Activated CD8-positive, alpha-beta memory T cell treated with anti-CD3 and anti-CD28 coated beads, Interleukin-2, amount 10 ng/mL, durations not matched to agents 7 days and 5 days (primary cell): ENCODE measurements at regions not wholly inside any gene's neighbourhood (a gene's known extent, or its start where the extent isn't known, plus 50 kb on each side); places are given as distances from the start of the nearest gene placed in this dataset.
"Not testable (repeated sequence)": the region's sequence is repeated elsewhere in the genome, so short reads cannot be mapped to it uniquely, and the experiment has no call there.

ENCODE experiments used
- ATAC-seq: fragments of 150-1000 bp; cut with Tn5 transposase; one replicate; pipeline ENCODE4 v1.10.0; 2021; ENCODE audit warnings: moderate library complexity
- CTCF ChIA-PET: fragments of 350-600 bp; sonication (Branson Sonifier 250); formaldehyde crosslinking; loops from one replicate; lab custom pipeline; 2021; ENCODE audit warnings: antibody characterized with exemption; lab: Charles Lee
- DNase-seq: peaks from one replicate; pipeline ENCODE4 v3.0.0-alpha.2; 2020
- H3K27ac Mint-ChIP-seq: one replicate; pipeline ENCODE4 v1.8.0; 2021; ENCODE audit warnings: mild to moderate bottlenecking, mixed read lengths
- H3K27me3 Mint-ChIP-seq: one replicate; pipeline ENCODE4 v1.8.0; 2021; ENCODE audit warnings: mixed read lengths
- H3K36me3 Mint-ChIP-seq: one replicate; pipeline ENCODE4 v1.8.0; 2021; ENCODE audit warnings: mild to moderate bottlenecking, mixed read lengths
- H3K4me1 Mint-ChIP-seq: one replicate; pipeline ENCODE4 v1.8.0; 2021; ENCODE audit warnings: mixed read lengths
- H3K4me3 Mint-ChIP-seq: one replicate; pipeline ENCODE4 v1.8.0; 2021; ENCODE audit warnings: mild to moderate bottlenecking, moderate library complexity, mixed read lengths
- H3K9me3 Mint-ChIP-seq: one replicate; pipeline ENCODE4 v1.8.0; 2022; ENCODE audit warnings: low read depth, mixed read lengths

DNA sequence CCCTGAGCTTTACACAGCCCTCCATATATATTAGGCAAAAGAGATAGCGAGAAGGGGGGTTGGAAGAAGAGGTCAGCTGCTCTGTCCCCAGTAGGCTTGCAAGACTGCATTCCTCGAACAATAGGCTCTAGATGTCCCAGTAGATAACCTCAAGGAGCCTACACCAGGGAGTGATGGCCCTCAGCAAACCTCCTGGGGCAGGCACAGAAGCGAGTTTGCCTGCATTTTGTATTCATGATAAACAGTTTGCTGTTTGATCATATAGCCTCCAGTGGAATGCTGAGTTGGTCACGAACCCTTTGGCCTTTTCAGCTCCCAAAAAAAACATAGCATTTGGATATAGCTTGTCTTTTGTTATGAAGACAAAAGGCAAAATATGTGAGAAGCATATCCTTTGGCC lies 95.1 kb upstream of the GRAMD1B start:
- no peak for ATAC-seq
- Mint-ChIP-seq H3K9me3 (no peaks in the 10 kb centered on the region), H3K27me3 (peaks cover 34% of the 10 kb centered on the region), H3K4me1 (peaks cover 5% of the 10 kb centered on the region), H3K27ac (no peak overlapping the region), H3K4me3 (no peak overlapping the region), H3K36me3 (peaks cover 9% of the 10 kb centered on the region)
- no peak for DNase-seq
- CTCF ChIA-PET = interaction anchor here (0.6 to 1.4 kb wide), 2 partner anchors 9 to 228 kb away, joined by 3 read pairs; no protein-coding TSS in a partner anchor

DNA sequence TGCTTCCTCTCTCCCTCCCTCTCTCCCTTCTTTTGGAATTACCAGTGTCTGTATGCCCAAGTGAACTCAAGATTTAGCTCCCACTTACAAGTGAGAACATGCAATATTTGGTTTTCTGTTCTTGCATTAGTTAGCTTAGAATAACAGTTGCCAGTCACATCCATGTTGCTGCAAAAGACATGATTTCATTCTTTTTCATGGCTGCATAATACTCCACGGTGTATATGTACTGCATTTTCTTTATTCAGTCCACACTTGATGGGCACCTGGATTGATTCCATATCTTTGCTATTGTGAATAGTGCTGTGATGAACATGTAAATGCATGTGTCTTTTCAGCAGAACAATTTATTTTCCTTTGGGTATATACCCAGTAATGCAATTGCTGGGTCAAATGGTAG lies 97.5 kb upstream of the GRAMD1B start:
- ATAC-seq, H3K36me3 Mint-ChIP-seq, H3K4me3 Mint-ChIP-seq, H3K9me3 Mint-ChIP-seq, DNase-seq, CTCF ChIA-PET, H3K27ac Mint-ChIP-seq, H3K4me1 Mint-ChIP-seq: not testable (repeated sequence)
- H3K27me3 Mint-ChIP-seq = peaks cover 32% of the 10 kb centered on the region

DNA sequence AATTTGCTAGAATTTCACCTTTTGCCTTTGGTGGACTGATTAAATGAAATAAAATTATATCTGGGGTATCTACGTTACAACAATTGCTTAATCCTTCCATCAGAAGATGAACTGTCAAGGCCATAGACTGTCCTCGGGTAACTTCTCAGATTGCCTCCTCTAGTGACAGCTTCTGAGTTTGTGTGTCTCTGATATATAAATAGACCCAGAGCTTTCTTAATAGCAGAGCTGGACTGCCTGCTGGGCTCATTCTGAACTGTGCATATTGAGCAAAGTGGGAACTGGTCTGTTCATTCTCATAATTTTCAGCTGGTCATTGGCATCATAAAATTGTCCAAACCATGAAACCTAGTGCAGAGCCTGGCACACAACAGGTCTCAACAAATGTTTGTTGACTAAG lies 99.1 kb upstream of the GRAMD1B start:
- no peak overlapping the region for H3K27ac Mint-ChIP-seq
- no peaks in the 10 kb centered on the region for H3K4me1 Mint-ChIP-seq
- no peaks in the 10 kb centered on the region for H3K9me3 Mint-ChIP-seq
- CTCF ChIA-PET = no interaction called here
- H3K4me3 Mint-ChIP-seq = no peak overlapping the region
- peaks cover 4% of the 10 kb centered on the region for H3K36me3 Mint-ChIP-seq
- no peak for DNase-seq
- H3K27me3 Mint-ChIP-seq = peaks cover 24% of the 10 kb centered on the region
- no peak for ATAC-seq

DNA sequence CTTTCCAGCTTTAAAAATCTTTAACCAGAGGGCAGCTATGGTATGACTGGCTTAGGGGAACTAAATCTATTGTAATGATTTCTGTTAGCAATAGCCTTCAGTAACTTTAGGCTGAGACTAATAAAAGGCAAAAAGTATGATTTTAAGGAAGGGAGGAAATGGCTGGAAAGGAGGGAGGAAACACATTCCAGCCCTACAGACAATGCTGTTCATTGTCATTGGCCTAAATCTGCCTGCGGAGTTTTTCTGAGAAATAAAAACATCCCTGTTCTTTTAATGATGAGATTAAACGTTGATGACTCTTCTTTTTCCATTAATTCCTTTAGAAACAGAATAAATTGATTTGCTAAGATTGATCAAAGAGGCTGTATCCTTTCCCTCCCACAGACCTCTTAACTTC lies 99.6 kb upstream of the GRAMD1B start:
- CTCF ChIA-PET = no interaction called here
- DNase-seq (no peak), ATAC-seq (no peak)
- peaks cover 20% of the 10 kb centered on the region for H3K27me3 Mint-ChIP-seq
- no peak overlapping the region for H3K27ac Mint-ChIP-seq
- H3K36me3 Mint-ChIP-seq = peaks cover 2% of the 10 kb centered on the region
- H3K4me3 Mint-ChIP-seq = no peak overlapping the region
- H3K4me1 Mint-ChIP-seq = no peaks in the 10 kb centered on the region
- no peaks in the 10 kb centered on the region for H3K9me3 Mint-ChIP-seq

DNA sequence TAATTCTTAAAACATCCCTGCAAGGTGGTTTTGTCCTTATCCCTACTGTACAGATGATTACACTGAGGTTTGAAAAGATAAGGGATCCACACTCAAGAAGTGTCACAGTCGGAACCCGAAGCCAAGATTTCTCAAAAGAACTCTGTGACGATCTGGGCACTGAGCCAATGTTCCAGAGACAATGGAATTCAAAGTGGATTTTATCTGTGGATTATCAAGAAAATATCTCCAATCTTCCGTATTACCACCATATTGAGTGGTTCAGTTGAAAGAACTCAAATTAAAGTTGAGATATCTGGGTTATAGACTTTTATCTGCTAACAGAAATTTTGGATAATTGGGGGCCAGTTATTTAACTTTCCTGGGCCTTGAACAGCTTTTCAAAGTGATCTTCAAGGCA lies 100.0 kb upstream of the GRAMD1B start:
- H3K27ac Mint-ChIP-seq = no peak overlapping the region
- peaks cover 16% of the 10 kb centered on the region for H3K27me3 Mint-ChIP-seq
- H3K9me3 Mint-ChIP-seq = no peaks in the 10 kb centered on the region
- ATAC-seq (no peak), DNase-seq (no peak)
- H3K4me1 Mint-ChIP-seq = no peaks in the 10 kb centered on the region
- no peak overlapping the region for H3K4me3 Mint-ChIP-seq
- CTCF ChIA-PET = no interaction called here
- peaks cover 2% of the 10 kb centered on the region for H3K36me3 Mint-ChIP-seq

DNA sequence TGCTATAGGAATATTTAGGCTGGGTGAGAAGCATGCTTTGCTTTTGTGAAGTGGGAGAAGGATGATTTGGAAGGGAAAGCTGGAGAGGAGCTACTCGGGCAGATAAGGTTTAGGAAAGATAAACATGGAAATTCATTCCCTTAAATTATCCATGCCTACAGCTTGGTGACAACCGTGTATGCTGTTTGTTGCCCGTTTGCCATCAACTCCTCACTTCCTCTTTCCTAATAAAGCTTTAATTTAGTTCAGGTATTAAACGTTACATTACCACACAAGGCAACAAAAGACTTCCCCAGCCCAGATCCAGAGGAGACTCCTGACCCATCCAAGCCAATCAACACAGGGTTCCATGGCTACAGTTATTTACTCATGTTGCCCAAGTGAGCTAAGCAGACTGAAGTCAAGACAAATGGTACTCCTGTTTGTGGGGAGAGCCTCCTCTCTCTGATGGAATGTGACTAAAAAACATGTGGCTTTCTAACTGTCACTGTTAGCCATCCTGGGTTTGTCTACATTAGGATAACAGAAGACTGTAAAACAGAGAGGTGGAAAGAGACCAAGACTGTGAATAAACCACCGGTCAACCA lies 101.7 kb upstream of the GRAMD1B start:
- H3K4me3 Mint-ChIP-seq = no peak overlapping the region
- H3K4me1 Mint-ChIP-seq = no peaks in the 10 kb centered on the region
- H3K27me3 Mint-ChIP-seq = peaks cover 13% of the 10 kb centered on the region
- H3K9me3 Mint-ChIP-seq = no peaks in the 10 kb centered on the region
- no peak overlapping the region for H3K27ac Mint-ChIP-seq
- no peaks in the 10 kb centered on the region for H3K36me3 Mint-ChIP-seq
- CTCF ChIA-PET = interaction anchor here (1.5 kb wide), 1 partner anchor 23 kb away, joined by 4 read pairs; no protein-coding TSS in a partner anchor
- DNase-seq (no peak), ATAC-seq (no peak)

DNA sequence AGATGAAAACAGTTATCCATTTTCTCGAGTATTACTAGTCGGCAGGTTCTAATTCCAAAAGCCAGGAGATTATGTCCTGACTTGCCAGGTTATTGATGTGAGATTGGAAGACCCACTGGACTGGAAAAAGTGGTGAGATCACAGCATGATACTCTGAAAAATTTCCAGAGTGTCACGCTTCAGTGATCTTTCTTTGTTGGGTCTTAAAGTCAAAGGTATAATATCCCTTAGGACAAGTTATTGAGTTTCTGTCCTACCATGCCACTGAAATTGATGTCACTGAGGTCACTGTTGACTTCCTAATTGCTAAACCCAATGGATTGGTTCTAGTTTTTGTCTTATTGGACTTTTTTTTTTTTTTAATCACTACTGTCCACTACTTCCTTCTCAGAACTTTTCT lies 104.5 kb upstream of the GRAMD1B start:
- no peaks in the 10 kb centered on the region for H3K4me1 Mint-ChIP-seq
- H3K4me3 Mint-ChIP-seq = no peak overlapping the region
- H3K36me3 Mint-ChIP-seq = no peaks in the 10 kb centered on the region
- ATAC-seq (no peak), DNase-seq (no peak)
- CTCF ChIA-PET = interaction anchor here (1.3 kb wide), 1 partner anchor 24 kb away, joined by 4 read pairs; no protein-coding TSS in a partner anchor
- no peaks in the 10 kb centered on the region for H3K9me3 Mint-ChIP-seq
- H3K27me3 Mint-ChIP-seq = peaks cover 17% of the 10 kb centered on the region
- H3K27ac Mint-ChIP-seq = no peak overlapping the region

DNA sequence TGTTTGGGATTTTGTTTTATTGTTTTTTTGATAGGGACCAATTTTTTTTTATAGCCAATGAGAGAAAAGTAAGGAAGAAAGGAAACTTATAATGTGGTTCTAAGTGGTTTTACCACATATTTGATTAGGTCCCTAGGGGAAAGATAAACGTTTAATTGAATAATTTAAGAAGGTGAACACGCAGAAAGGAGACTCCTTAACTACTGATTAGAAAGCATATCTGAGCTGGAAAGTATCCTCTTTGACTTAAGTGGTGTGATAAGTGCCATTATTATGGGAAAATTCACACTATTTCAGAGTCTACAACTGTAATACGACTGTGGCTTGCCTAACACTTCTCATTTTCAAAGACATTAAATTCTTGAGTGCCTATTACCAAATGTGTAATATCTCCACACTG lies 106.5 kb upstream of the GRAMD1B start:
- Mint-ChIP-seq H3K4me1 (no peaks in the 10 kb centered on the region), H3K36me3 (no peaks in the 10 kb centered on the region), H3K27me3 (peaks cover 22% of the 10 kb centered on the region), H3K4me3 (no peak overlapping the region), H3K27ac (no peak overlapping the region), H3K9me3 (no peaks in the 10 kb centered on the region)
- ATAC-seq (no peak), DNase-seq (no peak)
- CTCF ChIA-PET = no interaction called here

DNA sequence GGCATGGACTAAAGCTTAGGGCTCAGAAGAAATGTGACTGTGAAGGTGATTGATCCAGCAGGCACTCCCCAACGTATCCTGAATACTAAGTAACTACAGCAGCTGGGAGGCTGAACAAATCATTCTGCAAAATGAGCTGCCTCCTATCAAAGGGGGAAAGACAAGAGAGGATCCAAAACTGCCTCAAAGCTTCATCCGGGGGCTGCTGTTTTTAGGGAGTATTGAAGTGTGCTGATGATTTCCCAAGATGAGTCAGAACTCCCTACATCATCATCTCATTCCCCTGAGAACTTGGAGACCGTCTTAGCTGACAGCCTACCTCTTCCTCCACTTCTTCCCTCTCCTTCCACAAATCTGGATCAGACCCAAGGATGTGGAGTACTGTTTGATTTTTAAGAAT lies 108.4 kb upstream of the GRAMD1B start:
- no peak for DNase-seq
- H3K27me3 Mint-ChIP-seq = peaks cover 30% of the 10 kb centered on the region
- no peak for ATAC-seq
- no peak overlapping the region for H3K4me3 Mint-ChIP-seq
- H3K4me1 Mint-ChIP-seq = no peaks in the 10 kb centered on the region
- CTCF ChIA-PET = interaction anchor here (1.8 kb wide), 1 partner anchor 15 kb away, joined by 5 read pairs; no protein-coding TSS in a partner anchor
- no peaks in the 10 kb centered on the region for H3K36me3 Mint-ChIP-seq
- no peaks in the 10 kb centered on the region for H3K9me3 Mint-ChIP-seq
- H3K27ac Mint-ChIP-seq = no peak overlapping the region

DNA sequence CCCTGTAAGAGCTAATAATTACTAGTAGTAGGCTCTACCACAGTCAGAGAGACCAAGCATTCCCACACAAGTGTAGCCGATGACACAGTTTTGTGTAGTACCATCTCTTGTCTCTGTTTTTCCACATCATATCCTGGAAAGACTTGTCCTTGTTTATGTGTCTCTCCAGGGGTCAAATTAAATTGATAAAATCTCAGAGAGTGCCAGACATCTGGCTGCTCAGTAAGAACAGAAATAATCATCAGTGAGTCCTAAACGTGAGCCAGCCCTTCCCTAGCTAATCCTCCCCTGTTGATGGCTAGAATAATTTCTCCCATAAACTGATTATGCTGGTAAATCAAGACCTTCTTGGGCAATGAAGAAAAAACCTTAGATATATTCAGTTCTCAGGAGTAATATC lies 111.4 kb upstream of the GRAMD1B start:
- no peaks in the 10 kb centered on the region for H3K36me3 Mint-ChIP-seq
- DNase-seq = no peak
- no peaks in the 10 kb centered on the region for H3K9me3 Mint-ChIP-seq
- no peaks in the 10 kb centered on the region for H3K4me1 Mint-ChIP-seq
- no peak overlapping the region for H3K27ac Mint-ChIP-seq
- H3K4me3 Mint-ChIP-seq = no peak overlapping the region
- ATAC-seq = no peak
- CTCF ChIA-PET = no interaction called here
- H3K27me3 Mint-ChIP-seq = peaks cover 38% of the 10 kb centered on the region

DNA sequence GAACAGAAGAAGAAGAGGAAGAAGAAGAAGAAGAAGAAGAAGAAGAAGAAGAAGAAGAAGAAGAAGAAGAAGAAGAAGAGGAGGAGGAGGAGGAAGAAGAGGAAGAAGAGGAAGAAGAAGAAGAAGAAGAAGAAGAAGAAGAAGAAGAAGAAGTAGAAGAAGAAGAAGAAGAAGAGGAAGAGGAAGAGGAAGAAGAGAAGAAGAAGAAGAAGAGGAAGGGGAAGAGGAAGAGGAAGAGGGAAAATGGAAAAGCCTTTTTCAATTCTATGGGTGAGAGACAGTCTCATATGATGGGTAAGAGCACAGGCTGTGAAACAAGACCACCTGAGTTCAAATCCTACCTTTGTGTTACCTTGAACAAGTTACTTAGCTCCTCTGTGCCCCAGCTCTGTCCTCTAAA lies 111.9 kb upstream of the GRAMD1B start:
- H3K4me1 Mint-ChIP-seq, DNase-seq, H3K4me3 Mint-ChIP-seq, ATAC-seq, H3K27ac Mint-ChIP-seq, H3K9me3 Mint-ChIP-seq, H3K36me3 Mint-ChIP-seq: not testable (repeated sequence)
- CTCF ChIA-PET = interaction anchor here (1.5 kb wide), 2 partner anchors 89 to 160 kb away, joined by 4 to 5 read pairs; no protein-coding TSS in a partner anchor
- H3K27me3 Mint-ChIP-seq = peaks cover 38% of the 10 kb centered on the region

DNA sequence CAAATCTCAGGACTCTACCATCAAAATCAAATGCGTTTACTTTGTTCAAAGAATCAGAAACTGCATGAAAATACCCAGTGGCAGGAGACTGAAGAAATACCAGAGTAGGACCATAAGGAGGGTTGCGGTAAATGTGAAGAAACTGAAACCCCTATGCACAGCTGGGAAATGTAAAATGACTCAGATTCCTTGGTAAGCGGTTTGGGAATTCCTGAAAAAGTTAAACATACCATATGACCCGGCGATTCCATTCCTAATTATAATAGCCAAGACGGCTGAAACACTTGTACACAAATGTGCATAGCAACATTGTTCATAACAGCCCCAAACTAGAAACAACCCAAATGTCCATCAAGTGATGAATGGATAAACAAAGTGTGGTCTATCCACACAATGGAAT lies 114.1 kb upstream of the GRAMD1B start:
- no peaks in the 10 kb centered on the region for H3K9me3 Mint-ChIP-seq
- ATAC-seq = no peak
- DNase-seq = no peak
- CTCF ChIA-PET = interaction anchor here (0.7 to 1.2 kb wide), 4 partner anchors 11 to 164 kb away, joined by 3 to 5 read pairs (median 3); no protein-coding TSS in a partner anchor
- no peak overlapping the region for H3K27ac Mint-ChIP-seq
- H3K27me3 Mint-ChIP-seq = peaks cover 33% of the 10 kb centered on the region
- H3K4me1 Mint-ChIP-seq = no peaks in the 10 kb centered on the region
- peaks cover 2% of the 10 kb centered on the region for H3K36me3 Mint-ChIP-seq
- no peak overlapping the region for H3K4me3 Mint-ChIP-seq

DNA sequence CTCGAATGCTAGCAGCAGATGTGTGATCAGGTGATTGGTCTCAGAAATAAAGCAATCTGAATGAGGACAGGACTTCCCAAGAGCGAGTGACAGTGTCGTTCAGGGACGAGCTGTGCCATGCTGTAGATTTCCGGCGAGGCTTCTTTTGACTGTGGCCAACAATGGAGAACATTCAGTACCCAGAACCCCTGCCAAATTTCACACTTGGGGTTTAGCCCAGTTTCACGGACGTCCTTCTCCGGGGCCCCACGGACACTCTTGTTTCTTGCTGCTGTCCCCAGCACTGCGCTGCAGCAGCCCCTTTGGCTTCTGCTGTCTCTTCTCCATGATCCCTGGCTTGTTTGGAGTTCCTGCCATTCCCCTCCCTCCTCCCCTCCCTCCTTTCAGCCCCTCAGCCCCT lies 115.1 kb upstream of the GRAMD1B start:
- H3K4me3 Mint-ChIP-seq = no peak overlapping the region
- no peak overlapping the region for H3K27ac Mint-ChIP-seq
- peaks cover 25% of the 10 kb centered on the region for H3K27me3 Mint-ChIP-seq
- H3K9me3 Mint-ChIP-seq = no peaks in the 10 kb centered on the region
- ATAC-seq (no peak), DNase-seq (no peak)
- no peaks in the 10 kb centered on the region for H3K4me1 Mint-ChIP-seq
- peaks cover 2% of the 10 kb centered on the region for H3K36me3 Mint-ChIP-seq
- CTCF ChIA-PET = interaction anchor here (1.2 kb wide), 1 partner anchor 14 kb away, joined by 5 read pairs; no protein-coding TSS in a partner anchor

DNA sequence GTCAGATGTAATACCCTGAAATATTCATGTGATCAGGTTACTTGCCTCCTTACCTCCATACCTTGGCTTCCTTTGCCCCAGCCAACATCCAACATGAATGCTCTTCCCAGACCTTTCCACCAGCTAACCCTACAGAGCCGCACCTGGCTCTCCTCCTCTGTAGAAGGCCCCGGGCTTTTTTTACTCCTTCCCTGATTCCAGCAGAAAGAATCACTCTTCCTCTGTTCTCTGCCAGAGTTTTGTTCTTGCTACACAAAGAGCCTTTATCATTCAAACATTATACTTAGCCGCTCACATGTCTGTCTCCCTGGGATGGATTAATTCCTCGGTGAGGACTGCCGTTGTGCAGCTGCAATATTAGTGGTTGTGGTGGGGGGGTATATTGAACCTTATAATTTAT lies 116.8 kb upstream of the GRAMD1B start:
- CTCF ChIA-PET = interaction anchor here (0.7 to 1.3 kb wide), 2 partner anchors 10 to 12 kb away, joined by 3 to 4 read pairs; no protein-coding TSS in a partner anchor
- H3K9me3 Mint-ChIP-seq = no peaks in the 10 kb centered on the region
- peaks cover 13% of the 10 kb centered on the region for H3K27me3 Mint-ChIP-seq
- DNase-seq = no peak
- no peak overlapping the region for H3K27ac Mint-ChIP-seq
- ATAC-seq = no peak
- no peaks in the 10 kb centered on the region for H3K4me1 Mint-ChIP-seq
- H3K36me3 Mint-ChIP-seq = peaks cover 2% of the 10 kb centered on the region
- H3K4me3 Mint-ChIP-seq = no peak overlapping the region
